ENCODE measurements at regions not wholly inside any gene's neighbourhood (a gene's known extent, or its start where the extent isn't known, plus 50 kb on each side); places are given as distances from the start of the nearest gene placed in this dataset.
"Not testable (repeated sequence)": the region's sequence is repeated elsewhere in the genome, so short reads cannot be mapped to it uniquely, and the experiment has no call there.

DNA sequence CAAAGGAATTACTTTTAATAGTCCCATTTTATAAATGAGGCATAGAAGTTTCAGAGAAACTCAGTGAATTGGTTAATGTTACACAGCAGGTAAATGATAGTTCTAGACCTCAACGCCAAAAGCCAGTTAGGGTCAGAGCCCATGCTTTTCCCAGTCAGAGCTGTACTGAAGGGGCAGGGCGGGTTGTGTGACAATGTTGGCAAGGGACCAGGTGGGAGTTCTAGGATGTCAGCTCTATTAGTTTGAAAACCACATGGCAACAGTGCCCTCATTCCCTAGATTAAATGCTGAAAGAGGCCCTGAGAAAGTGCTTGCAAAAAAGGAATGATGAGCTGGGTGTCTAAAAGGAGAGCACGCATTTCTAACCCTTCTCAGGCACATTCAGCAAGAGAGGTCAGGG, 65.4 kb upstream of the EPHB1 start:
- TF ChIP-seq, protein P1, sequence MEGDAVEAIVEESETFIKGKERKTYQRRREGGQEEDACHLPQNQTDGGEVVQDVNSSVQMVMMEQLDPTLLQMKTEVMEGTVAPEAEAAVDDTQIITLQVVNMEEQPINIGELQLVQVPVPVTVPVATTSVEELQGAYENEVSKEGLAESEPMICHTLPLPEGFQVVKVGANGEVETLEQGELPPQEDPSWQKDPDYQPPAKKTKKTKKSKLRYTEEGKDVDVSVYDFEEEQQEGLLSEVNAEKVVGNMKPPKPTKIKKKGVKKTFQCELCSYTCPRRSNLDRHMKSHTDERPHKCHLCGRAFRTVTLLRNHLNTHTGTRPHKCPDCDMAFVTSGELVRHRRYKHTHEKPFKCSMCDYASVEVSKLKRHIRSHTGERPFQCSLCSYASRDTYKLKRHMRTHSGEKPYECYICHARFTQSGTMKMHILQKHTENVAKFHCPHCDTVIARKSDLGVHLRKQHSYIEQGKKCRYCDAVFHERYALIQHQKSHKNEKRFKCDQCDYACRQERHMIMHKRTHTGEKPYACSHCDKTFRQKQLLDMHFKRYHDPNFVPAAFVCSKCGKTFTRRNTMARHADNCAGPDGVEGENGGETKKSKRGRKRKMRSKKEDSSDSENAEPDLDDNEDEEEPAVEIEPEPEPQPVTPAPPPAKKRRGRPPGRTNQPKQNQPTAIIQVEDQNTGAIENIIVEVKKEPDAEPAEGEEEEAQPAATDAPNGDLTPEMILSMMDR (IDR thresholded peaks at IDR 0.05) = no peak
- H3K36me3 ChIP-seq (replicated peaks in 1 of 2; ENCODE audit: control insufficient read depth in 1 of 2, insufficient read depth in 2 of 2, low read length in 2 of 2) = no peaks in the 10 kb centered on the region

DNA sequence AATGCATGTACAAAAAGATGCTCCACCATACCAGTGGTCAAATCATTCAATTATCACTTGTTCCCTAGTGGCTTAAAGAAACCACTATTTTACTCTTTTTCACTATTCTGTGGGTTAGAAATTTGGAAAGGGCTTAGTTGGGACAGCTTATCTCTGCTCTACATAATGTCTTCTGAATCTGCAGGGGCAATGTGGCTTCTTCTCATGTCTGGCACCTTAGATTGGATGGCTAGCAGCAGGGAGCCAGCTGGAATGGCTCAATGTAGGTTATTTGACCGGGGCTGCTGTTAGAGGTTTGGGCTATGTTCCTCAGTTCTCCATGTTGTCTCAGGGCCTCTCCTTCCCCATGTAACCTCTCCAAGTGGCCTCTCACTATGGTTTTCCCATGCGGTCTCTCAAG, 57.5 kb upstream of the EPHB1 start:
- no CpG with 5 or more reads among the region's 2 CpGs for WGBS (ENCODE audit: insufficient coverage)
- Mint-ChIP-seq H3K9me3 (peaks cover 0 to 5% (median 0%) of the 10 kb centered on the region in 7 donors), H3K4me1 (no peaks in the 10 kb centered on the region), H3K27ac (no peak overlapping the region), H3K36me3 (no peaks in the 10 kb centered on the region), H3K27me3 (ENCODE audit: low read depth in 3 of 3) (peaks cover 4 to 7% (median 6%) of the 10 kb centered on the region in 3 donors), H3K4me3 (no peak overlapping the region)
- Histone ChIP-seq H3K79me2 (ENCODE audit: insufficient read depth, low read length) (no peaks in the 10 kb centered on the region), H3K27ac (ENCODE audit: low read depth in 1 of 2, low read length in 2 of 2) (no peak overlapping the region), H4K20me1 (ENCODE audit: insufficient read depth, low read length) (no peaks in the 10 kb centered on the region), H3K4me2 (replicated peaks; ENCODE audit: extremely low read depth, low read length, poor library complexity, severe bottlenecking) (no peak overlapping the region), H3K4me3 (replicated peaks in 1 of 3; ENCODE audit: low read depth in 2 of 3, low read length in 3 of 3) (no peak overlapping the region), H3K9ac (ENCODE audit: insufficient read depth, low read length, poor library complexity, severe bottlenecking) (no peak overlapping the region), H3K27me3 (ENCODE audit: control insufficient read depth in 2 of 2, insufficient read depth in 2 of 2, low read length in 2 of 2) (no peaks in the 10 kb centered on the region), H2AFZ (ENCODE audit: insufficient read depth, low read depth, low read length, poor library complexity, severe bottlenecking) (no peak overlapping the region), H3K4me1 (ENCODE audit: control insufficient read depth in 1 of 2, insufficient read depth in 2 of 2, low read length in 2 of 2) (no peaks in the 10 kb centered on the region), H3K9me3 (replicated peaks in 1 of 2; ENCODE audit: control insufficient read depth in 1 of 2, insufficient read depth in 1 of 2, low read length in 2 of 2) (no peaks in the 10 kb centered on the region), H3K36me3 (replicated peaks in 1 of 2; ENCODE audit: control insufficient read depth in 1 of 2, insufficient read depth in 2 of 2, low read length in 2 of 2) (no peaks in the 10 kb centered on the region)
- TF ChIP-seq, protein P1 (IDR thresholded peaks at IDR 0.05) = no peak
- intact Hi-C loops (cut with micrococcal nuclease) = no loop called here
- no peak for DNase-seq

More for the DNA sequence above, 65.4 kb upstream of the EPHB1 start:
- Histone ChIP-seq H4K20me1 (ENCODE audit: insufficient read depth, low read length) (no peaks in the 10 kb centered on the region), H3K9ac (ENCODE audit: insufficient read depth, low read length, poor library complexity, severe bottlenecking) (no peak overlapping the region), H3K4me3 (replicated peaks in 1 of 3; ENCODE audit: low read depth in 2 of 3, low read length in 3 of 3) (no peak overlapping the region), H3K27ac (ENCODE audit: low read depth in 1 of 2, low read length in 2 of 2) (no peak overlapping the region), H2AFZ (ENCODE audit: insufficient read depth, low read depth, low read length, poor library complexity, severe bottlenecking) (no peak overlapping the region), H3K9me3 (replicated peaks in 1 of 2; ENCODE audit: control insufficient read depth in 1 of 2, insufficient read depth in 1 of 2, low read length in 2 of 2) (no peaks in the 10 kb centered on the region), H3K27me3 (ENCODE audit: control insufficient read depth in 2 of 2, insufficient read depth in 2 of 2, low read length in 2 of 2) (peaks cover 0 to 3% of the 10 kb centered on the region in 2 donors), H3K4me1 (ENCODE audit: control insufficient read depth in 1 of 2, insufficient read depth in 2 of 2, low read length in 2 of 2) (no peaks in the 10 kb centered on the region), H3K79me2 (ENCODE audit: insufficient read depth, low read length) (no peaks in the 10 kb centered on the region), H3K4me2 (replicated peaks; ENCODE audit: extremely low read depth, low read length, poor library complexity, severe bottlenecking) (no peak overlapping the region)
- H3K27me3 Mint-ChIP-seq (ENCODE audit: low read depth in 3 of 3) = peaks cover 3 to 8% (median 4%) of the 10 kb centered on the region in 3 donors
- whole genome bisulfite sequencing (ENCODE audit: insufficient coverage) = no CpG with 5 or more reads among the region's 3 CpGs
- no peaks in the 10 kb centered on the region for H3K4me1 Mint-ChIP-seq
- no peaks in the 10 kb centered on the region for H3K36me3 Mint-ChIP-seq
- intact Hi-C loops (cut with micrococcal nuclease) = no loop called here
- no peak overlapping the region for H3K4me3 Mint-ChIP-seq
- H3K9me3 Mint-ChIP-seq = peaks cover 0 to 2% (median 0%) of the 10 kb centered on the region in 7 donors
- H3K27ac Mint-ChIP-seq = no peak overlapping the region
- no peak for DNase-seq

DNA sequence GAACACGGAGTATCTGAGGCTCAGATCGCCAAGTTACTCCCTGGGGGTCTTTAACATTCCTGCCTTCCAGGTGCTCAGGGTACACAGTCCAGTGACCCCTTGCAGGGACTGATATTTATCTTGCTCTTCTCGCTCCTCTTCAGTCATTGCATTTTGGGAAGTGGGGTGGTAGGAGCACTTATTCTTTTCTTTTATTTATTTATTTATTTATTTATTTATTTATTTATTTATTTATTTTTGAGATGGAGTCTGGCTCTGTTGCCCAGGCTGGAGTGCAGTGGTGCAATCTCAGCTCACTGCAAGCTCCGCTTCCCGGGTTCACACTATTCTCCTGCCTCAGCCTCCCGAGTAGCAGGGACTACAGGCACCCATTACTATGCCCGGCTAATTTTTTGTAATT, 55.0 kb upstream of the EPHB1 start:
- H3K27ac Mint-ChIP-seq; H2AFZ ChIP-seq (ENCODE audit: insufficient read depth, low read depth, low read length, poor library complexity, severe bottlenecking); H3K27me3 Mint-ChIP-seq (ENCODE audit: low read depth in 3 of 3); H3K9me3 ChIP-seq (replicated peaks in 1 of 2; ENCODE audit: control insufficient read depth in 1 of 2, insufficient read depth in 1 of 2, low read length in 2 of 2); H3K4me2 ChIP-seq (replicated peaks; ENCODE audit: extremely low read depth, low read length, poor library complexity, severe bottlenecking); intact Hi-C loops (cut with micrococcal nuclease); H3K27me3 ChIP-seq (ENCODE audit: control insufficient read depth in 2 of 2, insufficient read depth in 2 of 2, low read length in 2 of 2); H3K9ac ChIP-seq (ENCODE audit: insufficient read depth, low read length, poor library complexity, severe bottlenecking); H3K4me3 Mint-ChIP-seq; DNase-seq; H4K20me1 ChIP-seq (ENCODE audit: insufficient read depth, low read length); H3K27ac ChIP-seq (ENCODE audit: low read depth in 1 of 2, low read length in 2 of 2); H3K4me3 ChIP-seq (replicated peaks in 1 of 3; ENCODE audit: low read depth in 2 of 3, low read length in 3 of 3); H3K4me1 ChIP-seq (ENCODE audit: control insufficient read depth in 1 of 2, insufficient read depth in 2 of 2, low read length in 2 of 2); H3K36me3 ChIP-seq (replicated peaks in 1 of 2; ENCODE audit: control insufficient read depth in 1 of 2, insufficient read depth in 2 of 2, low read length in 2 of 2); H3K36me3 Mint-ChIP-seq; H3K79me2 ChIP-seq (ENCODE audit: insufficient read depth, low read length); H3K9me3 Mint-ChIP-seq; H3K4me1 Mint-ChIP-seq: not testable (repeated sequence)
- 92% methylated on average over 2 of the region's 7 CpGs for WGBS (ENCODE audit: insufficient coverage)
